AML-193 (cell line): ENCODE measurements at regions not wholly inside any gene's neighbourhood (a gene's known extent, or its start where the extent isn't known, plus 50 kb on each side); places are given as distances from the start of the nearest gene placed in this dataset.

Source experiments
- DNase-seq, 2 experiments: peaks; one replicate each; lab custom pipeline; 2025; lab: John Stamatoyannopoulos, UW

GRCh38 chr14:22303589-22304195, 285.3 kb downstream of the DAD1 start:
- peak; percentile 6 to 18 for DNase-seq

GRCh38 chr14:22300646-22301045, 288.4 kb downstream of the DAD1 start:
- no peak for DNase-seq

- no peak for DNase-seq
Measured at GRCh38 chr14:22297376-22297775, 291.6 kb downstream of the DAD1 start.

DNA sequence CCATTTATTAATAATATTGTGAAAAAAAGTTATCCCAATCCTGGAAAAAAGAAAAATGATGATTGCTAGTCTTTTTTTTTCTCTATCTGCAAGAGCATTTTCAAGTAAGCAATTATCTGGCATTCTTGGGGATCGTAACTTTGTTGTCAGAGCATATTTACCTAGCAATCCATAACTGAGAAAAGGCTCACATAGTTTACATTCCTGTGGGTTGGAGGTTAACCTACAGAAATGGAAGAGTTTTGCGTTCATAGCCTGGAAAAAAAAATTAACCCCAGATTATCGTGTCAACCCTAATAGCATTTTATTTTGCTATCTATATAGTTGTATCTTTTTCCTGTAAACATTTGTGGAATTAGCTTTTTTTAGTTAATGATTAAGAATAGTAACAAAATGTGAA, 292.3 kb downstream of the DAD1 start:
- DNase-seq = no peak

DNA sequence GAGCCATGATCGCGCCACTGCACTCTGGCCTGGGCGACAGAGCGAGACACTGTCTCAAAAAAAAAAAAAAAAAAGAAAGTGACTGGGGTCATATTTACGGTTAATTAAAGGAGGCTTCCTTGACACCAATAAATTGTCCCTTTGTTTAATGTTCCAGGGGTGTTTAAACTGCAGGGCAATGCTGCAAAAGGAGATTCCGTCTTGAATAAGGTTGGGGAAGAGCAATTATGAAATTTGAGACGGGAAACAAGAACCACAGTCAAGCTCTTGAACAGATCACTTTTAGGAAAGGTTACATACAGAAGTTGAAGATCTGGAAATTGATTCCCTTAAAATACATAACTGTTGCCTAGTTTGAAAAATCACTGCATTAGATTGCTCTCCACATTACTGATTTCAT, 292.9 kb downstream of the DAD1 start:
- DNase-seq = no peak

DNA sequence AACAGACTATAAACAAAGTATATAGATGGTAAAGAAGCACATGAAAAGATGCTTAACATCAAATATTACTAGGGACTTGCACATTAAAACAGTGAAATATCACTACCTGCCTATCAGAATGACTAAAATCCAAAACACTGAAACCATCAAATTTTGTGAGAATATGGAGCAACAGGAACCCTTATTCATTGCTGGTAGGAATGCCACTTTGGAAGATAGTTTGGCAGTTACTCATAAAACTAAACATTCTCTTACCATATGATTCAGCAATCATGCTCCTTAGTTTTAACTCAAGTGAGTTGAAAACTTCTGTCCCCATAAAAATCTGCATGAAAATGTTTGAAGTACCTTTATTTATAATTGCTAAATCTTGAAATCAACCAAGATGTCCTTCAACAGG, 297.6 kb downstream of the DAD1 start:
- DNase-seq = no peak

GRCh38 chr14:22289570-22289969, 299.5 kb downstream of the DAD1 start:
- DNase-seq = no peak

GRCh38 chr14:22285991-22286390, 303.0 kb downstream of the DAD1 start:
- no peak for DNase-seq

- no peak for DNase-seq
Measured at GRCh38 chr14:22282949-22283348, 306.1 kb downstream of the DAD1 start.

DNA sequence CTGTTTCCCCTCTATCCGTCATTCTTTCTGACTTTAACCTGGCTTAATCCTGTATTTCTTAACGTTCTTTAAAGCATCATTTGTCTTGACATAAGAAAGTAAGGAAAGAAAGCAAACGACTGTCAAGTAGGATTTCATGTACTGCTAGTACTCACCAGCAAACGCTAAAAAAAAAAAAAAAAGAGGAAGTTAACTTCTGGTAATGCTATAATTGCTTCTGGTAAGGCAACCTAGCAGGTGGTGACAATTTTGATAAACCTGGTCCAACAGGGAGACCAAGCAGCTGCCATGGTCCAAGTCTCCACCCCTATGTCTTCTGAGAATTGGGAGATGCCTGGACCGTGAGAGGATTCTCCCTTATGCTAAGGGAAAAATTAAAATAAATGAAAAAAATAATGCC, 306.6 kb downstream of the DAD1 start:
- peak; percentile 29 to 31 for DNase-seq

DNA sequence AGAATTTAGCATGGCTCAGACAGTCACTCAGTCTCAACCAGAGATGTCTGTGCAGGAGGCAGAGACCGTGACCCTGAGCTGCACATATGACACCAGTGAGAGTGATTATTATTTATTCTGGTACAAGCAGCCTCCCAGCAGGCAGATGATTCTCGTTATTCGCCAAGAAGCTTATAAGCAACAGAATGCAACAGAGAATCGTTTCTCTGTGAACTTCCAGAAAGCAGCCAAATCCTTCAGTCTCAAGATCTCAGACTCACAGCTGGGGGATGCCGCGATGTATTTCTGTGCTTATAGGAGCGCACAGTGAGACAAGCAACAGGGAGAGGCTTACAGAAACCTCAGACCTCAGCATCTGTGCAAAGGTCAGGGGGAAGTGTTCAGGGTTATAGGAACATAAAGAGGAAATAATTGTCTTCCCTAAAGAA, 307.6 kb downstream of the DAD1 start:
- DNase-seq = peak in 1 of 2 experiments; percentile 3

GRCh38 chr14:22280497-22281316, 308.3 kb downstream of the DAD1 start:
- DNase-seq = no peak

GRCh38 chr14:22276913-22277816, 311.9 kb downstream of the DAD1 start:
- no peak for DNase-seq

- no peak for DNase-seq
Measured at GRCh38 chr14:22271838-22272799, 316.9 kb downstream of the DAD1 start.

DNA sequence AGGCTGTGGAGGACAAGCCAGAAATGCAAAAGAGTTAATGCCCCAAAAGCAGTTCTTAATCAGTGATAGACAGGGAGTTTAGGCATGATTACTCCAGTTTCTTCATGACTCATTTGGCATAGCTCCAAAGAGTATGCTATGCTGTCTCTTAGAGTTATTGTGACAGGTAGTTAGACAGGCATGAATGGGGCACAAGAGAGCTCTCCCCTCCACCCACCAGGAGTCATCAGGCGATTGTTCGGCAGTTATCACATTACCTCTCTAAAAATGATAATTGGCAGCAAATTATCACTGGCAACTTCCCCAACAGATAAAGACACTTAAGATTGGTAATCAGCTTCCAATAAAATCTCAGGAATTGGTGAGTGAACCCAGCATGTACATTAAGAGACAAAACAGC, 320.1 kb downstream of the DAD1 start:
- no peak for DNase-seq

DNA sequence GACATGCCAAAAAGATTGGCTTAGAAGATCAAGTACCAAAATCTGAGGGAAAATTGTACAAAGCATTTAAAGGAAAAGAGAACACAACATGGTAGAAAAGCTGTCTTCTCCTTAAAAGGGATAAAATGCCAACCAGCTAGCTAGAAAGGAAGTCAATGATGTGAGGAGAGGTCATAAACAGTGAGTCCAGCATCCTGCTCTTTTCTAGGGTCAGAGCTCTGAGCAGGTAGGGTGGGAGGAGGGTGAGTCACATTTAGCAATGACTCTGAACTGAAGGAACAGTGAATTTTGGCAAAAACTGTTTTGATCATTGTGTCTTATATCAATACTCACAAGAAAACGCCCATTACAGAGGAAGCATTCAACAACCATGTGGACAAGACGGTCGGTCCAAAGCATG, 322.3 kb downstream of the DAD1 start:
- DNase-seq = no peak

GRCh38 chr14:22266142-22266442, 322.9 kb downstream of the DAD1 start:
- no peak for DNase-seq

GRCh38 chr14:22265319-22266141, 323.5 kb downstream of the DAD1 start:
- DNase-seq = no peak

DNA sequence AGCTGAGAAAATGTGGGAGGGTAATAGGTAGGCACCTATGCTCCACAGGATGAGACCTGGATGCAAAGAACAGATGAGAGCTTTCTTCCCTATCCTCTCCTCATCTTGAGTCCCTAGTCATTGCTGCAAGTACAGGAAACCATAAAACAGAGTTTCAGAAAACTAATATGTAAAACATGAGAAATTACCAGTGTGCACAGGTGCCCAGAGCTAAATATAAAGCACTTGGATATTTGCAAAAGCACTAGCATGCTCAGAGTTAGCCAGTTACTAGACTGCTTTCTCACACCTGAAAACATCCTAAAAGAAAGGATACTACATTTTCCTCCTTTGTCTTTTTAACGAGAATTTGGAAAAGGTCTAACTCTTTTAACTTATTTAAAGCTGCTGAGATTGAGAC, 324.3 kb downstream of the DAD1 start:
- no peak for DNase-seq

DNA sequence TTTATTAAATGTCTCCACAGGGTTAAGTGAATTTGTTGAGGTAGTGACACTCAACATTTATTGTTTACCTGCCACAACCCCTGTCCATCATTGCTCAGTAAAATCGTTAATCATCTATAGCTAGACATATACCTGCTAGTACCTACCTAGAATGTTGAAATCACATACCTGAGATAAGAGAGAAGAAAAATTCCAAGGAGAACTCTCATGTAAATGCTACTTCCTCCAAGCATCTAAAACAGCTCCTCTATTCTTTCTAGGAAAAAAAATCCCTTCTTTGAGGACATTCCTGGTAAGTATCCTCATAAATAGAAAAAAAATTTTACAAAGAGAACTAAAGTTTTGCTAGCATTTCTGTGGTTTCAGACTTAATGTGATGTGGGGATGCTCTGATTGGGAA, 325.1 kb downstream of the DAD1 start:
- no peak for DNase-seq

GRCh38 chr14:22262881-22263280, 326.1 kb downstream of the DAD1 start:
- DNase-seq = no peak
